OCI-LY3 (cell line): ENCODE measurements at regions not wholly inside any gene's neighbourhood (a gene's known extent, or its start where the extent isn't known, plus 50 kb on each side); places are given as distances from the start of the nearest gene placed in this dataset.
A peak's percentile ranks its signal among the peaks of the same experiment; 100 is the strongest.

ENCODE experiments used
- H2AFZ ChIP-seq: fragments of 200-600, 300-600 bp; shearing (Covaris generic); 2 replicates; pipeline ENCODE4 v1.6.0; 2014; ENCODE audit warnings: antibody characterized with exemption, low read depth, low read length
- H3K27ac ChIP-seq: fragments of 200-600, 300-600 bp; sonication (generic); 2 replicates; pipeline ENCODE4 v1.5.1; 2014; ENCODE audit warnings: mild to moderate bottlenecking, low read length, moderate library complexity, mixed read lengths
- H3K27me3 ChIP-seq: fragments of 200-600, 300-600 bp; sonication (generic); 2 replicates; pipeline ENCODE4 v1.6.1; 2014; ENCODE audit warnings: low read depth, low read length, mixed read lengths
- H3K36me3 ChIP-seq: fragments of 200-600, 300-600 bp; sonication (generic); replicated peaks from 2 replicates; pipeline ENCODE3; 2014; ENCODE audit warnings: low read depth, low read length, mixed read lengths
- H3K4me1 ChIP-seq: fragments of 300-600, 200-600 bp; sonication (generic); 2 replicates; pipeline ENCODE4 v1.6.1; 2014; ENCODE audit warnings: low read length, mixed read lengths
- H3K4me2 ChIP-seq: fragments of 200-600, 300-600 bp; sonication (generic); 2 replicates; pipeline ENCODE4 v1.6.1; 2014; ENCODE audit warnings: low read length, mixed read lengths
- H3K4me3 ChIP-seq: fragments of 300-600, 200-600 bp; sonication (generic); 2 replicates; pipeline ENCODE4 v1.5.1; 2014; ENCODE audit warnings: antibody characterized with exemption, mild to moderate bottlenecking, low read length, moderate library complexity
- H3K79me2 ChIP-seq: fragments of 300-600, 200-600 bp; shearing (Covaris generic); 2 replicates; pipeline ENCODE4 v1.6.1; 2014; ENCODE audit warnings: mild to moderate bottlenecking, low read length, mixed read lengths
- H3K9ac ChIP-seq: fragments of 300-600, 200-600 bp; shearing (Covaris generic); 2 replicates; pipeline ENCODE4 v1.6.0; 2014; ENCODE audit warnings: mild to moderate bottlenecking, low read length, moderate library complexity
- H3K9me3 ChIP-seq: fragments of 200-600, 300-600 bp; shearing (Covaris generic); 2 replicates; pipeline ENCODE4 v1.6.1; 2014; ENCODE audit warnings: low read length, mixed read lengths; ENCODE audit not compliant: insufficient read depth
- H4K20me1 ChIP-seq: fragments of 200-600, 300-600 bp; sonication (generic); 2 replicates; pipeline ENCODE4 v1.6.1; 2016; ENCODE audit warnings: low read length, mixed read lengths; ENCODE audit not compliant: insufficient read depth
- CTCF ChIP-seq: fragments of 200-600, 300-600 bp; sonication (generic); IDR thresholded peaks from 2 replicates; pipeline ENCODE4 v1.5.1; 2014; ENCODE audit warnings: antibody characterized with exemption, low read length, low read depth
- EZH2phosphoT487 ChIP-seq: fragments of 200-600 bp; shearing (Covaris generic); IDR thresholded peaks from 2 replicates; pipeline ENCODE4 v1.6.1; 2018; ENCODE audit warnings: antibody characterized with exemption, mixed run types, low read depth

DNA sequence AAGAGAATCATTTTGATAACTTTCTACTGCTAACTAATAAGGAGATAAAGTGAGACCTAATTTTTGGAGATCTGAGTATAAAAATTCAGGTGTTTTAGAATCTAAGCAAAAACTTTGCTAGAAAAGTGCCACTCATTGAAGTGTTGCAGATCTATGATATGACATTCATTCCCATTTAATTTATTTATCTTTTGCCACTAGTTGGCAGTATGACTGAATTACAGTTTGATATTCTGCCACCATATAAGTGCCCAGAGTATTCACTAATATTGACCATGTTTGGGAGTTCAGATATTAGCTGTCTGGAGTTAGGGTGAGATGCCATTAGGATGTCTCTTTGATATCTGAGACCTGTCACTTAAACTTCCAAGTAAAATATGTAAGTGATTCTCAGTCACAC, 251.3 kb upstream of the GBE1 start:
- H3K36me3 ChIP-seq: no peaks in the 10 kb centered on the region
- H3K79me2 ChIP-seq: no peaks in the 10 kb centered on the region
- no peak overlapping the region for H3K9ac ChIP-seq
- no peak overlapping the region for H3K27ac ChIP-seq
- no peaks in the 10 kb centered on the region for H4K20me1 ChIP-seq
- no peaks in the 10 kb centered on the region for H3K9me3 ChIP-seq
- H2AFZ ChIP-seq: no peak overlapping the region
- no peaks in the 10 kb centered on the region for H3K27me3 ChIP-seq
- H3K4me3 ChIP-seq: no peak overlapping the region
- no peak overlapping the region for H3K4me2 ChIP-seq
- H3K4me1 ChIP-seq: no peaks in the 10 kb centered on the region
- TF ChIP-seq EZH2phosphoT487: no peak
- peak; percentile 56 for TF ChIP-seq CTCF

- H3K4me2 ChIP-seq: no peak overlapping the region
- H3K79me2 ChIP-seq: no peaks in the 10 kb centered on the region
- H3K27me3 ChIP-seq: no peaks in the 10 kb centered on the region
- no peak for TF ChIP-seq EZH2phosphoT487
- TF ChIP-seq CTCF: no peak
- no peak overlapping the region for H2AFZ ChIP-seq
- H3K36me3 ChIP-seq: no peaks in the 10 kb centered on the region
- no peaks in the 10 kb centered on the region for H3K4me1 ChIP-seq
- no peak overlapping the region for H3K27ac ChIP-seq
- H3K9ac ChIP-seq: no peak overlapping the region
- no peak overlapping the region for H3K4me3 ChIP-seq
- H3K9me3 ChIP-seq: no peaks in the 10 kb centered on the region
- H4K20me1 ChIP-seq: no peaks in the 10 kb centered on the region
Observed at GRCh38 chr3:82011336-82011735, 249.9 kb upstream of the GBE1 start.

DNA sequence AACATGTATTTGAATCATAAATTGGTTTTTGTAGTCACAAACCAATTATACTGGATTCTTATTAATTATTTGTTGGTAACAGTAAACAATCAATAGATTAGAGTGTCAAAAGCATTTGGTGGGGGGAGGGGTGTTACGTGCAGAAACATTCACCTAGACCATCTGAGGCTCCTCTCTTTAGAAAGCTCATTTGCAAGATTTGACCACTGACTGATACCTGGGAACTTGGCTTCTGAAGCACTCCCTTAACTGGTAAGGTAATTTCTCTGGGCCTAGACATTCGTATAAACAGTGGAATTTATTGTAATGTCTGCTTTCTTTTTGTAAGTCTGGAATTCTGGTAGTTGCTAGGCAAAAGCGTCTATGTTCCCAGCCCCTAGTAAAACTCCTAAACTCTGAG, 243.8 kb upstream of the GBE1 start:
- Histone ChIP-seq H3K4me2 (no peak overlapping the region), H4K20me1 (no peaks in the 10 kb centered on the region), H3K4me3 (no peak overlapping the region), H3K36me3 (no peaks in the 10 kb centered on the region), H2AFZ (no peak overlapping the region), H3K9me3 (no peaks in the 10 kb centered on the region), H3K27me3 (no peaks in the 10 kb centered on the region), H3K27ac (no peak overlapping the region), H3K4me1 (peaks cover 21% of the 10 kb centered on the region), H3K9ac (no peak overlapping the region), H3K79me2 (no peaks in the 10 kb centered on the region)
- no peak for TF ChIP-seq EZH2phosphoT487
- TF ChIP-seq CTCF: no peak

GRCh38 chr3:82004266-82004665, 242.8 kb upstream of the GBE1 start:
- Histone ChIP-seq H3K9ac (no peak overlapping the region), H3K4me3 (no peak overlapping the region), H3K27me3 (no peaks in the 10 kb centered on the region), H3K36me3 (no peaks in the 10 kb centered on the region), H3K4me1 (peaks cover 21% of the 10 kb centered on the region), H3K27ac (no peak overlapping the region), H4K20me1 (no peaks in the 10 kb centered on the region), H3K4me2 (no peak overlapping the region), H3K9me3 (no peaks in the 10 kb centered on the region), H2AFZ (no peak overlapping the region), H3K79me2 (no peaks in the 10 kb centered on the region)
- TF ChIP-seq CTCF (no peak), EZH2phosphoT487 (no peak)
